ENCODE measurements at regions not wholly inside any gene's neighbourhood (a gene's known extent, or its start where the extent isn't known, plus 50 kb on each side); places are given as distances from the start of the nearest gene placed in this dataset.

DNA sequence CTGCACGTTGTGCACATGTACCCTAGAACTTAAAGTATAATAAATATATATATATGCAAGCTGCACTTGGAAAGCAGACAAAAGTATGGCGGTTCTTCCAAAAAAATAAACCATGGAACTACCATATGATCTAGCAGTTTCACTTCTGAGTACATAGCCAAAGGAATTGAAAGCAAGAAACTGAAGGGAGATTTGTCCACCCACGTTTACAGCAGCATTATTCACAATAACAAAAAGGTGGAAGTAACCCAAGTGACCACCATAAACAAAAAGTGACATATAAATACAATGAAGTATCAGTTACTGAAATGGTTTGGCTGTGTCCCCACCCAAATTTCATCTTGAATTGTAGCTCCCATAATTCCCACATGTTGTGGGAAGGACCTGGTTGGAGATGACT is 525.3 kb upstream of the CELF2 start:
- Histone ChIP-seq H2BK20ac (ENCODE audit: low read depth, low read length) (no peak overlapping the region; the same call in 1 of the 2 replicates), H3K79me1 (ENCODE audit: low read depth in 1 of 2, low read length in 2 of 2) (no peaks in the 10 kb centered on the region), H3K56ac (ENCODE audit: extremely low read depth, insufficient read depth, low read length) (no peak overlapping the region), H3K4me3 (ENCODE audit: insufficient read depth, low read depth, low read length) (no peak overlapping the region), H3K4ac (ENCODE audit: low read depth, low read length) (0 out of 2 replicates have a peak overlapping the region, but pooled peaks have one; percentile 15), H2BK15ac (ENCODE audit: low read depth, low read length) (no peak overlapping the region), H3K9me3 (ENCODE audit: control insufficient read depth, insufficient read depth, low read length) (no peaks in the 10 kb centered on the region), H4K8ac (ENCODE audit: low read depth in 2 of 2, low read length in 2 of 2) (no peak overlapping the region), H2BK120ac (ENCODE audit: low read depth, low read length) (peak overlapping the region; percentile 26; the same call in 1 of the 2 replicates), H3K27me3 (ENCODE audit: control insufficient read depth, insufficient read depth, low read length) (no peaks in the 10 kb centered on the region), H4K91ac (ENCODE audit: insufficient read depth, low read depth, low read length) (no peak overlapping the region), H3K18ac (ENCODE audit: low read depth, low read length) (no peak overlapping the region; the same call in 1 of the 2 replicates), H3K23ac (ENCODE audit: low read depth, low read length) (no peak overlapping the region), H3K27ac (ENCODE audit: insufficient read depth, low read length) (no peak overlapping the region), H3K4me1 (ENCODE audit: control insufficient read depth, insufficient read depth, low read length) (peaks cover 2% of the 10 kb centered on the region; the same call in 1 of the 2 replicates), H2AK5ac (ENCODE audit: low read depth, low read length) (no peak overlapping the region), H3K14ac (replicated peaks; ENCODE audit: low read depth, low read length) (no peak overlapping the region), H3K36me3 (ENCODE audit: control insufficient read depth, insufficient read depth, low read length) (no peaks in the 10 kb centered on the region), H3K9me1 (ENCODE audit: insufficient read depth, low read length) (no peaks in the 10 kb centered on the region), H4K20me1 (ENCODE audit: insufficient read depth, low read length) (no peaks in the 10 kb centered on the region), H2BK5ac (ENCODE audit: low read depth, low read length, poor library complexity, severe bottlenecking) (no peak overlapping the region), H2AK9ac (replicated peaks; ENCODE audit: low read depth, low read length, poor library complexity) (no peak overlapping the region), H3K9ac (ENCODE audit: low read depth, low read length) (no peak overlapping the region), H4K5ac (ENCODE audit: low read depth, low read length) (no peak overlapping the region; the same call in 1 of the 2 replicates), H2AFZ (replicated peaks; ENCODE audit: low read length, poor library complexity) (no peak overlapping the region), H3K4me2 (ENCODE audit: low read depth, low read length) (no peak overlapping the region)
- TF ChIP-seq FOS (IDR thresholded peaks at IDR 0.05; ENCODE audit: low read depth, low read length) (no peak), RCOR1 (IDR thresholded peaks at IDR 0.05; ENCODE audit: insufficient replicate concordance, low read length) (no peak), CEBPB (IDR thresholded peaks at IDR 0.05; ENCODE audit: low read depth, low read length) (no peak), MAFK (IDR thresholded peaks at IDR 0.05; ENCODE audit: low read depth, low read length) (no peak)
- TF ChIP-seq, protein P1, sequence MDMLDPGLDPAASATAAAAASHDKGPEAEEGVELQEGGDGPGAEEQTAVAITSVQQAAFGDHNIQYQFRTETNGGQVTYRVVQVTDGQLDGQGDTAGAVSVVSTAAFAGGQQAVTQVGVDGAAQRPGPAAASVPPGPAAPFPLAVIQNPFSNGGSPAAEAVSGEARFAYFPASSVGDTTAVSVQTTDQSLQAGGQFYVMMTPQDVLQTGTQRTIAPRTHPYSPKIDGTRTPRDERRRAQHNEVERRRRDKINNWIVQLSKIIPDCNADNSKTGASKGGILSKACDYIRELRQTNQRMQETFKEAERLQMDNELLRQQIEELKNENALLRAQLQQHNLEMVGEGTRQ (IDR thresholded peaks at IDR 0.05; ENCODE audit: low read depth, low read length), result no peak
- intact Hi-C loops (cut with micrococcal nuclease), result no loop called here
- dilution Hi-C loops (cut with HindIII; ENCODE audit: low sequenced_read_pairs, unreplicated experiment), result no loop called here
- no peak for DNase-seq
- BruUV-seq (replicated peaks), result no TSS peak
- ATAC-seq (ENCODE audit: low read depth), result no peak
- ChIA-PET CTCF (interaction anchor here (0.6 kb wide), 1 partner anchor 223 kb away, joined by 6 read pairs; no protein-coding TSS in a partner anchor), POLR2A (ENCODE audit: unreplicated experiment) (no interaction called here)
- no CpG with 5 or more reads among the region's 3 CpGs for WGBS, 2 experiments (ENCODE audit: extremely low coverage in 2 of 2, insufficient read length in 1 of 2)
- in situ Hi-C loops (cut with MboI; ENCODE audit: low sequenced_read_pairs), result no loop called here

Measured in IMR-90 (cell line).